HG03469 (cell line): ENCODE measurements at regions not wholly inside any gene's neighbourhood (a gene's known extent, or its start where the extent isn't known, plus 50 kb on each side); places are given as distances from the start of the nearest gene placed in this dataset.

Source experiments
- ATAC-seq: cut with Tn5 transposase; IDR thresholded peaks from one replicate; pipeline ENCODE4 v1.9.1; 2021; ENCODE audit warnings: mild to moderate bottlenecking, moderate library complexity, moderate number of reproducible peaks; ENCODE audit not compliant: unreplicated experiment

GRCh38 chr5:3811116-3811515, 215.5 kb downstream of the IRX1 start:
- ATAC-seq: no peak

GRCh38 chr5:3818624-3819023, 223.0 kb downstream of the IRX1 start:
- ATAC-seq: no peak

- no peak for ATAC-seq
Measured at GRCh38 chr5:3825531-3826451, 230.2 kb downstream of the IRX1 start.

GRCh38 chr5:3827624-3828023, 232.0 kb downstream of the IRX1 start:
- no peak for ATAC-seq

DNA sequence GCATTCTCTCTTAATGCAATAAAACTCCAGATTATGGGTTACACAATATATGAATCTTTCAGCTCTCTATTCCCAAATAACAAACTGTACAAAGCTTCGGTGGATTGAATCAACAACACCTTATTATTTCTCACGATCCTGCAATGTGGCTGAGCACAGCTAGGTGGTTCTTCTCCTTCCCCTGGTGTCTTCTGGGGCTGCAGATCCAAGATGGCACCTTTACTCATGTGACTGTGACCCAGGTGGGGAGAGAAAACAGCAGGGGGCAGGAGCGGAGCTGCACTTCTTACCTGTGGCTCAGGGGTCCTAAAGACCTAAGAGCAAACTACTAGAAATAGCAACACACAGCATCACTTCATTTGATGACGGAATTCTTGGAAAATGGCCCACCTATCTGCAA, 233.1 kb downstream of the IRX1 start:
- ATAC-seq: no peak

GRCh38 chr5:3833566-3833965, 237.9 kb downstream of the IRX1 start:
- ATAC-seq: no peak

DNA sequence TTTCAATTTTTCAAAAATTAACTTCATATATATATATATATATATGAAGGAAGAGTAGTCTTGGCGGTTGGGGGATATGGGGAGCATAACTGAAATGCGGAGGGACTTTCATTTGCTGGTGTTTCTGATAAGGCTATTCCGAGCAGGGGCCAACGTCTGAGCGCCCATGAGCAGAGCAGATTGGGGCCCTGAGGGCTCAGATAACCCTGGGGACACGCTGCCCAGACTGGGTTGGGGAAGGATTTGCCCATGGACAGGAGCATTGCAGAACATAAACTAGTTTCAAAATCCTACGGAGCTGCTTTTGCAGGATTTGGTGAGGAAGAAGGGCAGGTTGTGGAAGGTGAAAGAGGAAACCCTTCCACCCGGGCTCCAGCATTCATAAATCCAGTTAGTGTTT, 240.2 kb downstream of the IRX1 start:
- ATAC-seq: no peak

DNA sequence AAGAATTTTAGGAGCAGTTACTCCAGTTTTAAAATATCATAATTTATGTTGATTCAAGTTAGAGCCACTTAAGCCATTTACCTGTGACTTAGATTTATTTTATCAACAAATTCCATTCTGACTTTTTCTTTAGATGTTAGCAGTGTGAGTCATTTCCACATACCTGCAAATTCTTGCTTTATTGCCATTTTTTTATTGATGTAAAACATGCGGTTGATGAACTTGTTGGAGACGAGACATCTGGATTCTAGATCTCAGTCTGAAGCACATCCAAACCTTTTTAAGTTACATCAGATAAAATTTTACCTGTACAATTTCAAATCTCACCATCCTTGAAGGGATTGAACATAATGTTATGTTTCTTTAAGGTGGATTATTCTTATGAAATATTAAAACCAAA, 240.9 kb downstream of the IRX1 start:
- no peak for ATAC-seq

DNA sequence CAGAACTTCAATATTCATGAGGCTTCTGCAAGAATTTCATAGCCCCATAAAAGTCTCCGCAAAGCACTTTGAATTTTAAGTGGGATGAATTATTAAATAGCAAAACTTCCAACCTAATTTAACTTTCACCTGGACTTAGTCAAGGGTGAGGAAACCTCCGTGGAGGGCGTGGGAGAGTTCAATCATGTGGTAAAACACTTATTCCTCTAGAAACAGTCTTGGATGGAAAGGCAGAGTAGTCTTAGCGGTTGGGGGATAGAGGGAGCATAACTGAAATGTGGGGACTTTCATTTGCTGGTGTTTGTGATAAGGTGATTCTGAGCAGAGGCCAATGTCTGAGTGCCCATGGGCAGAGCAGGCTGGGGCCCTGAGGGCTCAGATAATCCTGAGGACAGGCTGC, 241.9 kb downstream of the IRX1 start:
- ATAC-seq: no peak

DNA sequence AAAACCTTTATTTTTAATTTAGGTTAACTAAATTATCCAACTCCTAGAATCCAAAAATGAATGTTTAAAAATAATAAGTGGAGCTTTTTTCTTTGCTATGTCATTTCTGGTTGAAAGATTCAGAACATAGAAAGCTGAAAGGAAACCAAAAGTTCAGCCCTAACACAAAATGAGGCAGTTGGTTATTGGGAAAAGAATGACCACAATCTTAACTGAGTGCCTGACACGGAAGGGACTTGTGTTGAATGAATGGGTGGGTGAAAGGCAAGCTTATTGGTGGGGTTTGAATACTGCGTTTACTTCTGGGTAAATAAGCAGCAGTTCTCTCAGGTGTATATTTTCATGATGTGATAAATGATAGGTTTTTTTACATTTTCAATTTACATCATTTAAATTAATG, 243.5 kb downstream of the IRX1 start:
- ATAC-seq: no peak

DNA sequence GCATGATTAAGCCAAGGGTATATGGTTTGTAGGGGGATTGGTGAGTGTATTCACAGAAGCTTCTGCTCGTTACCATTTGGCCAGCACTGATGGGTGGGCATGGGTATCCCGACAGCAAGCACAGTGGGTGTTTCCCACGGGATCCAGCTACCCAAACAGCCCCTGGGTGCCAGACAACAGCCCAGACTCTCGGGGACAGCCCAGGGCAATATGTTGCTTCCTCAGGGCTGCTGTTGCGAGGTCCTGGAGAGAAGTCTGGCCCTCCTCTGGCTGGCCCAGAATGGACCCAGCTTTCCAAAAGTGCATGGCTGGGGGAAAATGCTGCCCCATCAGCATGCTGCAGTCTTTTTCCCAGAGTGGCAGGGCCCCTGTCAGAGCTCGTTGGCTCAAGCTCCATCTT, 247.0 kb downstream of the IRX1 start:
- no peak for ATAC-seq

DNA sequence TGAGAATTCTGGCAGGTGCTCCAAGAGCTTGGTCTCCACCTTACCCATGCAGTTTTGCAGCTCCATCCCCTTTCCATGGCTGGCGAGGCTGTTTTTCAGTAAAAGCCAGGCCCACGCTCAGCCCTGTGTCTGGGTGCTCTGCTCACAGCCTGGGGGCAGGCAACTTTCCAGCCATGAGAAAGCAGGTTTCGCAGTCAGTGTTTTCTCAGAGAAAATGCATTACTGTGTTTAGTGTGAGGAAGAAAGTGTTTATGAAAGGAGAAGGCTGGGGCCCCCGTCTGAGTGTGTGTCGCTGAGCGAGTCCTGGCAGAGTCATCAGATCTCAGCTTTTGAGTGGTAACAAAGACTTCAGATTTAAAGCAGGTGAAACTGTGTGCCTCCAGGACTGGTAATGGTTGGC, 248.1 kb downstream of the IRX1 start:
- no peak for ATAC-seq

DNA sequence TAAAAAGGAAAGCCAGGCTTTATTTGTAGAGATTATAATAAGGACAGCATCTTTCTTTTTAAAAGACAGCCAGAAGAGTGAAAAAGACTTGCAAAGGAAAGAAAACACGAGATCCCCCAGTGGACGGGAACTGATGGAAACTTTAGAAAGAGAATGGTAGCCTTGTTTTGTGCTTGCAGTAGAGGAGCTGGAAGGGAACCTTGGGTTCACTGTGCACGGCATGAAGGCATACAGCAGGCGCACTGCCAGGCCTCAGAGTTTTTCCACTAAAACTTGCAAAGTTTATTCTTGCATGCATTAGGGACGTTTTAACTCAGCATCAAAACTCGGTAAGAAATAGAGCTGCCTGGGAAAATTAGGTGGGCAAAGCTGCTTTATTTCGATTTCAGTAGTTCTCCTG, 248.6 kb downstream of the IRX1 start:
- no peak for ATAC-seq

GRCh38 chr5:3845230-3845629, 249.6 kb downstream of the IRX1 start:
- no peak for ATAC-seq

GRCh38 chr5:3852161-3852916, 256.7 kb downstream of the IRX1 start:
- no peak for ATAC-seq

GRCh38 chr5:3853362-3853761, 257.7 kb downstream of the IRX1 start:
- no peak for ATAC-seq

GRCh38 chr5:3854188-3854821, 258.7 kb downstream of the IRX1 start:
- no peak for ATAC-seq

DNA sequence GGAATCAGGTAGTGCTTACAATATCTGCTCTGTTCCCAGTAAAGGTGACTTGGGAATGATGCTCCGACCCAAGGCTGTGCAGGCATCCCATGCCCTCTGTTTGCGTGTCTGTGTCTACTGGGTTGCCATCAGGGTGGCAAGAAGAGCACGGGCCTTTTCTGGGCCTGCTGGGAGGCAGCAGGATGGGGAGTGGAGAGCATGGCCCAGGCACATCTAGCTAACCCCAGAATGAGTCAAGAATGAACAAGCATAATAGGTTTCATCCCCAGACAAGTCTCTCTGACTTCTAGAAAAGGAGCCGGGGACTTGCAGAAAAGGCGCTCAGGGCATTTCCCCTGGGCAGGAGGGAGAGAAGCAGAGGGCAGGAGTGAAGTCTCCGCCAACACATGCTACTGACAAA, 260.4 kb downstream of the IRX1 start:
- no peak for ATAC-seq

GRCh38 chr5:3858524-3858923, 262.9 kb downstream of the IRX1 start:
- ATAC-seq: no peak

- ATAC-seq: no peak
Measured at GRCh38 chr5:3862906-3863305, 267.3 kb downstream of the IRX1 start.

DNA sequence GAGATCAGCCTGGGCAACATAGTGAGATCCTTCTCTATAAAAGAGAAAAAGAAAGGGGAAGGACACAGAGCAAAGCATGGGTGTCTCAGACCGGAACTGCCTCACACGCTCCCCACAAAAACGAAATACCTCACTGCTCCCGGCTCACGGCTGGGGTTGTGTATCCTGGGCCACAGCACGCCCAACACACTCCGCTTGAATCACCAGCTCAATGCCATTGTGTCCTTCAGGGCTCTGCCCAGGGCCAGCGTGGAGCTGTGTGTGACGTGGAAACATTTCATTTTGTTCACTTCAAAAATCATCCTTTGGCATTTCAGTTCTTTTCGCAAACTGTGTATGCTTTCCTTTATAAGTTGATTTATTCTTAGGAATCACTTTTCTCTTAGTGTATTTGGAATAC, 279.5 kb downstream of the IRX1 start:
- ATAC-seq: no peak

DNA sequence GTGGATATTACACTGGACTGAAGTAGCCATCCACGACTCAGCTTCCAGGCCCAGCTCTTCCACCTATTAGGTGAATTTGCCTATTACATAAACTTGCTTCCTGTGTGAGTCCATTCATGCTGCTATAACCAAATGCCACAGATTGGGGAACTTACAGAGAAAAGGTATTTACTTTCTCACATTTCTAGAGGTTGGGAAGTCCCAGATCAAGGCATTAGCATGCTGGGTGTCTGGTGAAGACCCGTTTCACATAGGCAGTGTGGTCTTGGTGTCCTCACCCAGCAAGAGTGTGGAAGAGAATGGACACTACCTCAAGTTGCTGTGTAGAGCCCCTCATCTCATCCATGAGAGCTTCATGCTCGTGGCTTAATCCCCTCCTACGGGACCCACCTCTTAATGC, 282.6 kb downstream of the IRX1 start:
- ATAC-seq: no peak
